GM19240 (cell line): ENCODE measurements at regions not wholly inside any gene's neighbourhood (a gene's known extent, or its start where the extent isn't known, plus 50 kb on each side); places are given as distances from the start of the nearest gene placed in this dataset.
"Not testable (repeated sequence)": the region's sequence is repeated elsewhere in the genome, so short reads cannot be mapped to it uniquely, and the experiment has no call there.

Experiments used
- DNase-seq: peaks from one replicate; pipeline ENCODE4 v3.0.0; 2011; ENCODE audit warnings: low spot score; ENCODE audit not compliant: insufficient read length

DNA sequence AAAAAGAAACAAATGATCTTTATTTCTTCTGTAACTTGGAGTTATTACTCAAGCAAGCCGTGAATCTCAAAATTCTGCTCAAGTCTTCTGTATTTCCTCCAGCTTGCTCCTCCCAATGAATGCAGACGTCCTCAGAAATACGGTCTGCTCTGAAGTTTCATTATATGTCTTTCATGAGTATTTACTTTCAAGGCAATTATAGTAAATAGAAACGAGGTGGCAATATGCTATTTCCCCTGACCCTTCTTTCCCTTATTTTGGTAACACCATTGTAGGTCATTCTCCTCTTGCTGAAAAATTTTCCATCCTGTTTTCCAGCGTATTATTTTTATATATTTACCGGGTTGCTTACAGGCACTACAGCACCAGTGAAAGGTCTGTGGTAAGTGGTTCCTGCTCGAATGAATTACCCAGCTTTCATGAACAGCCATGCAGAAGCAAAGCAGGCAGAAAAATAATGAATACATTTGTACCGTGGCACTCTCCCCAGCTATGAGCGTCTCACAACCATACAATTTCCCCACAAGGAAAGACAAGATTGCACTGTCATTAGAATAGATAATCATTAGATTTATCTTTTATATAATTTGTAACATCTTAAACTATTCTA, 350.9 kb upstream of the PKN2 start:
- no peak for DNase-seq

DNA sequence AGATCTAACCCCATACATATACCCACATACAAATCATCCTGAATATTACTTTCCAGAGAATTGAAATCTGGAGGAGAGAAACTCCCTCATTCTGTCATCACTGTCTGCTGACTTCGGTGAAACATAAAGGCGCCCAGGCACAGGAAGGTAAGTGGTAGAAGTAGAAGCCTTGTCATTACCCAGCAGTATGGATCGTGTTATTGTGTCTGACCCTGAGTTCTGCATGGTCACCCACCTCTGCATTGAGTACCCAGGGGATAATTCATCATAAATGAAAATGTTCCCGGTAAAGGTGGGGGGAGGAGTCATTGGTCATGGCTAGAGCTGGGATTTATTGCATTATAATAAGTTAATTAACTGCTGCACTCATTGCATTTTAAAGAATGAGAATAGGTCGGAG, 342.6 kb upstream of the PKN2 start:
- no peak for DNase-seq

DNA sequence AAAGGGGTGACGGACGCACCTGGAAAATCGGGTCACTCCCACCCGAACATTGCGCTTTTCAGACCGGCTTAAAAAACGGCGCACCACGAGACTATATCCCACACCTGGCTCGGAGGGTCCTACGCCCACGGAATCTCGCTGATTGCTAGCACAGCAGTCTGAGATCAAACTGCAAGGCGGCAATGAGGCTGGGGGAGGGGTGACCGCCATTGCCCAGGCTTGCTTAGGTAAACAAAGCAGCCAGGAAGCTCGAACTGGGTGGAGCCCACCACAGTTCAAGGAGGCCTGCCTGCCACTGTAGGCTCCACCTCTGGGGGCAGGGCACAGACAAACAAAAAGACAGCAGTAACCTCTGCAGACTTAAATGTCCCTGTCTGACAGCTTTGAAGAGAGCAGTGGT, 342.0 kb upstream of the PKN2 start:
- DNase-seq = not testable (repeated sequence)

DNA sequence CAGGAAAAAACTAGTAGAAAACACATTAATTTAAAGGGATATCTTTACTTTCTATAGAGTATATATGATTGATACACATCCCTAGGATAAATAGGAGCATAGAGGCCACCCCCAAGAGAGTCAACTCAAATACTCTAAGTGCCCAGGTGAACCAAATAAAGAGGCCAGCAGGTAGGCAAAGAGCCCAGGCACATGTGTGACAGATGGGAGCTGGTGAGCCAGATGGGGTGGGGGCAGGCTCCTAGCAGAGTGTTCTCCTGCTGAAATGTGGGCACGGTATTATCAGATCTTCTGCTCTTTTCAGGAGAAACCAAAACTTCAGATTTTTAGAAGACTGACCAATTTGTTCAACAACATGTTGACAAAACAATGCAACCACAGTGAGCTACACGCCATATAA, 333.4 kb upstream of the PKN2 start:
- no peak for DNase-seq

DNA sequence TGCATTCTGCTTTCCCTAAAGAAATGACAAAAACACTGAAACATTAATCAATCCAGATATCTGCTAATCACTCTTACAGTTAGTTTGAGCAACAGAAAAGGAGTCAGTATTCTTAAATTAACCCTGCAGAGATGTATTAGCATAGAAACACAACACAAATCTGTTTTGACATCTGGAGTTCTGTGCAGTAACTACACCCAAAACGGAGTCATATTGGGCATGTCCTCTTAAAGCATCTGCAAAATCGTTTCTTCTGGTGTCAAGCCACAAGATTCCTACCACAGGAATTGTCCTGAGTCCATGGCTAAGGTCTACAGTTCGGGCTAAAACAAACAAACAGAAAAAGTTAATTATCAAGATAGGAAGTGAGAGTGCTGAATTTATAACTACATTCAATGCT, 332.1 kb upstream of the PKN2 start:
- no peak for DNase-seq

DNA sequence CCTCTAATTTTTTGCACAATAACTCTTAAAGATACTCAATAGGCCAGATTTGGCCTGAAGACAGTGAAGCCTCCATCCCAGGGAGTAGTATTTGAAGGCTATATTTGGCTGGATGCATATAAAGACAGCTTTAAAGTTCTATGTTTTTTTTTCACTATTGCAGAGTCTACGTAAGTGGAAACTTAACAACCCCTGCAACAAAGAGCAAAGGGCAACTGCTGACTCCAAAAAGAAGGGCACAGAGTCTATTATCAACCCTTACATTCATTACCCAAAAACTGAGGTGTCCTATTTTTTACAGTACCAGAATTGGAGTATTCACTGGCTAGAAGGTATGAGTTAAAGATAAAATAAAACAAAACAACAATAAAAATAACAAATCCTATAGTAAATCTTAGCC, 329.8 kb upstream of the PKN2 start:
- DNase-seq = no peak

DNA sequence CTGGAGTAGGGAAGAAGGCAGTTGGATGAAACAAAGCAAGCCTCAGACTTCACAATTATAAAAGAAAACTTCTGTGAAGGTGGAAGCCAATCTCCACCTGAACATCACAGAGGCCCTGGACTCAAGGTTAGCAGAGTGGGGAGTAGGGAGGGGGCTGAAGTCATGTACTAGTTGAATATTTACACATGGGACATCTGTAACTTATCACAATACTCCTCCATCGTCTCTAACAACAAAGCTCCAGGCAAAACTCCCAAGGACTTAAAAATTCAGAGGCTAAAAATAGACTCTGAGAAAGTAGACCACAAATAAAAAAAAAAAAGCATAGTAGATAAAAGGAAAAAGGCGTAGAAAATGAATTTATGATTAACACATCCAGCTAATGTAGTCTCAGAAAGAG, 326.3 kb upstream of the PKN2 start:
- DNase-seq = no peak

DNA sequence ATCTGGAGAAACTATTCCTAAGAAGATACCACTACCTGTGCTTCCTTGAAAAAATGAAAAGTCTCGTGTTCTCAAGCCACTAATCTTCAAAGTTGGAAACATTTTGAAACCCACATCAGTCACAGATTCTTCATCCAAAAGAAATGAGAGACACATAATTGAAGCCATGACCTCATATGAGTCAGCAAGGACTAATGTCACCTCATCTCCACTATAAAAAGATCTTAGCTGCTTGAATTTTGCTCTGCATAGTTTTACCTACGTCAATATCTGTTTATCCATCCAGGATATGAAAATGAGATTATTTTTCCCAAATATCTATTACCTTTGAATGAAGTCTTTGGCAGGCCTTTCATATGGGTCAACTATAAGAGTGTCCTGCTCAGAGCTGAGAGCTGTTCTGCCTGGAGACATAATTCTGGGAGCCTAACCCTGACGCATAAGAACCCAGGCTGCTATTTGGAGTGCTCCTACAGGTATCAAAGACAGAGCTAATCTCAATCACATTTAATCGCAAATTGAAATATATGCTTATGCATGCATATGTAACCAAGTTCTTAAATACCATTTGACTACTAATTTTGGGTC, 312.5 kb upstream of the PKN2 start:
- DNase-seq = no peak

DNA sequence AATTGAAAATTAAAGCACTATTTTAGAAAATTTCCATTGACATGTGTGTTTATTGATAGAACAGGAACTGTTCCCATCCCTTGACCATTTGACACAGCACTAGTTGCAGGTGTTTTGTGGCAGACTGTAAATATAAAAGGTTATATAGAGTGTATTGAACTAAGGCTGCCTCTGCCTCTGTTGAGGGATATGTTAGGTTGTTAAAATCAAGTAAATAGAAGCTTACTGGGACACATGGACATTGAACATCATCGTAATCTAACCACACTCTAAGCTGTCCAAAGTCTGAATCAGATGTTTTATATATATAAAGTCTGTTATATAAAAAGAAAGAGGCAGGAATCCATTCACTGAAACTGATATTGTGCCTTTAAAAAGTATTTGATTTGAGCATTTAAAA, 308.1 kb upstream of the PKN2 start:
- DNase-seq = no peak

DNA sequence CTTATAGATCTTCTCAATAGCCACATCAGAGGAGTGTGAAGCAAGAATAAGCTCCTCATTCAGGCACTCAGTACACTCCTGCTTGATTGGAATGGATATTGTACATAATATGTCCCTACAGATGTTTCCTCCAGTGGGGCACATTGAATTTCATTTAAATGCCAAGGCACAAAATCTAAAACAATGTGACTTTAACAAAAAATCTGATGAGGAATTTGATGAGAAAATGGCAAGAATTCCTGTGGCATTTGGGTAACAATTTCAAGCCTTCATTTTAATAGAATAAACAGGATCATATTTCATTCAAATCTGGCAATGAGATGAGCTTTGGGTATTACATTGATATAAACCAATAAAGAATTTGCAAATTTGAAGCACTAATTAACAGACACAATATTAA, 307.7 kb upstream of the PKN2 start:
- DNase-seq = no peak

DNA sequence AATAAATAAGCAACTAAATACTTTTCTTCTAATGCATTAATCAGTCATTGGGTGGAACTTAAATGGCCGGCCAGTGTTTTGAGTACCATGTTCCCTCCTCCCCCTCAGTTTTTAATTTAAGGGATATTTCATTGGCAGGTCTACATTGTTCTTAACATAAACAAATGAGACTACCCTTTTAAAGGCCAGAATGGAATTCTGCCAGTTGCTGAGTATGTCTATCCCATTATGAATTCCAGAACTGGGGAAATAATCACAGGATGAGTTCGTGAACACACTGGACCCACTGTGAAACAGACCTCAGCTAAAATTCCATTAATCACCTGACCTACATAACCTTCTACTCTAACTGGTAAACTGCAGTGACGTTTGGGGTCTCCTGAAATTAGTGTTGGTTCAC, 305.5 kb upstream of the PKN2 start:
- no peak for DNase-seq

DNA sequence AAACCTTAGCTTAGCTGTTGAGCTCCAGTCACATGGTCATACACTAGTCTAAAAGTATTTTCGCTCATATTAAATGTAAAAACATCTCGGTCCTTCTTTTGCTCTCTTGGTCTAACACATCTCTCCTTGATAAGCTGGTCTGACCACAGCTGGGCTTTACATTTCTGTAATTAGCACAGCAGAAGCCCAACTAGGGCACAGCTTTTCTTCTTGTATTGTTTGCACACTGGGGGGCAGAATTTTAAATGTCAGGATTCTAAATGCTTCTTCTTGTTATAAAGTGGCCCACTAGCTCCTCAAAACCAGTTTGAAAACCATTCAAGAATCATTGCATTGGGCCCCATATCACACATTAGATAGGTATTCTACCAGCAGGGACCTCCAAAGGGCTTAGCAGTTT, 289.1 kb upstream of the PKN2 start:
- no peak for DNase-seq

DNA sequence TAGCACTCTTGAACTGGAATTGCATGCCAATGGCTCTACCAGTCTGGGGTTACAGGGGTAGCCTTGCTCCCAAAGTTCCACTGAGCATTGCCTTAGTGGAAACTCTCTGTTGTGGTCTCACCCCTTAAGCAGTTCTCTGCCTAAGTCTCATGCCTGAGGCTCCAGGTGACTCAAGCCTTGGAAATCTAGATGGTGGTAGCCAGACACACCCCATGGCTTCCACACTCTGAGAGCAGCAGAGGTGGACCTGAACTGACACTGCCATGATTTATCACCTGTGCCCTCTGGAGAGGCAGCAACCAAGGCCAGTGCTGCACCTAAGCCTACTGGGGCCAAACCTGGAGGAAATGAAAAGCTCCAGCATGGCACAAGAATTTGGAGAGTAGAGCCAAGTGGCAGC, 285.7 kb upstream of the PKN2 start:
- DNase-seq = no peak

DNA sequence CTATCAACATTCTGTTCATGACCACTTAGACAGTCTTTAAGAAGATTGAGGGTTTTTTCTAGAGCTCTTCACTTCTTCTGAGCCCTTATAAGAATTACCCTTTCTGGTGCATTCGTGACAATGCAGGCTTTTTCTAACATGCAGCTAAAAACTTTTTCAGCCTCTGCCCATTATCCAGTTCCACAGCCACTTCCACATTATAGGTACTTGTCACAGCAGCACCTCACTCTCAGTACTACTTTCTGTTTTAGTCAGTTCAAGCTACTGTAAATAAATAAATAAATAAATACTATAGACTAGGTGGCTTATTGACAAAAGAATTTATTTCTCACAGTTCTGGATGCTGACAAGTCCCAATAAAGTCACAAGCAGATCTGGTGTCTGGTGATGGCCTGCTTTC, 284.4 kb upstream of the PKN2 start:
- peak; percentile 1 for DNase-seq

DNA sequence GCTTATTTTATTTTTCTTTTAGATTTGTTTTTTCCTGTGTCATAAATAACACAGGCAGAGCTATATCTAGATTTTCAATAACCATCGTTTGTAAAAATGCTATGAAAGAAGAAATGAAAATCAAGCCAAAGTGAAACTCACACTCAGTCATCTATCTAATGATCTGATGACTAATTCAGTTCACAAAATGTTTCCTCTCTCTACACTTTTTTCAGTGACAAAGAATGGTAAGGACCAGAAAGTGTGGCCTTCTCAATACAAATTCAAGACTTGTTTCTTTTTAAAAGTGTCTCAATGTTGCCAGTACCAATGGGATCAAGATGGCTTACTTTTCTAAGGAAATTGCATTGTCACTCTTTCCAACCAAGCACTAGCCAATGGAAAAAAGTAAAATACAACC, 282.8 kb upstream of the PKN2 start:
- peak; percentile 20 for DNase-seq

DNA sequence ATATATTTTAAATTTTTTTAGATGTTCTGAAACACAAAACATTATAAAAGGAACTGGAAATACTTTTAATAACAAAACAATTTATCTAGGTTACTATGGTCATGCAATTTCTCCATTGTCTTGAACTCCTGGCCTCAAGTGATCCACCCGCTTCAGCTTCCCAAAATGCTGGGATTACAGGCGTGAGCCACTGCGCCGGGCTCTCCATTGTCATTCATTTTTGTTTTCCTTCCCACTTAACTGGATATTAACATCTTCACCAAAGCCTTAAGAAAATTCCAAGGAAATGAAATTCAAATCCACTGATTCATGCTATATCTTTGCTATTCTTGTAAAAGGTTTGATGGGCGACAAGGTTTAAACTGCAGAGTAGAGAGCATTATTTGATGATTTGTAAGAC, 279.5 kb upstream of the PKN2 start:
- no peak for DNase-seq

DNA sequence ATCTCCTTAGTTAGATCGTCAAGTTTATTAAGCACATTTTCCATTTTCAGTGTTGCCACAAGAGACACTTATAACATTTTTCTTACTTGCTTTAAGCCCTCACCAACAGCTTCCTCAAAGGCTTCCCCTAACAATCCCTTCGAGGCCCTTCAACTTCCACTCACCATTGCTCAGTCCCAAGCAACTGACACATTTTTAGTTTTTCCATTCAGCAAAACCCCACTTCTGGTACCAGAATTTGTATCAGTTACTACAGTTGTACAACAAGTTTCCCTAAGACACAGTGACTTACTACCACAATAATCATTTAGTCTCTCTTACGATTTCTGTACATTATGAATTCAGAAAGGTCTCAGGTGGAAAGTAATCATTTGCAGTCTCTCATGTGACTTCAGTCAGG, 276.8 kb upstream of the PKN2 start:
- DNase-seq = no peak

DNA sequence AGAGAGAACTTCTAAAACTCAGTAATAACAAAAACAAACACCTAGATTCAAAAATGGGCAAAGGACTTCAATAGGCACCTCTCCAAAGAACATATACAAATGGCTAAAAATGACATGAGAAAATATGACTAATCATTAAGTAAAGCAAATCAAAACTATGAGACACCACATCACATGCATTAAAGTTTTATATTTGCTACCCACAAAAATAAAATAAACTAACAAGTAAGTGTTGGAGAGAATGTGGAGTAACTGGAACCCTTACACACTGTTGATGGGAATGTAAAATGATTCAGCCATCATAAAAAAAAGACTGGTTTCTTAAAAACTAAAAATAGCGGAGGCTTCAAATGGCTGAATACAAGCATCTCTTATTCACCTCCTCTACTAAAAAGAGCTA, 262.1 kb upstream of the PKN2 start:
- DNase-seq = no peak

DNA sequence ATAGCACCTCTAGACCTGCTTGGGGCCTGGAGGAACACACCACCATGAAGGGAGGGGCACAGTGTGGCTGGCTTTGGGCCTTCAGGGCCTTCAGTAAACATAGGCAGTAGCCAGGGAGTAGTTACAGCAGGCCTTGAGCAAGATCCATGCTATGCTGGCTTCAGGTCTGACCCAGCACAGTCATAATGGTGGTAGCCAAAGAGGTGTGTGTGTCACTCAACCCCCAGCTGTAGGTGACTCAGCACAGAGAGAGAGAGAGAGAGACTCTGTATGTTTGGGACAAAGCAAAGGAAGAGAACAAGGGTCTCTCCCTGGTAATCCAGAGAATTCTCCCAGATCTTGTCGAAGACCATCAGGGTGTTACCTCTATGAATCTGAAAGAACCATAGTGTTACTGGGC, 250.5 kb upstream of the PKN2 start:
- DNase-seq = no peak

DNA sequence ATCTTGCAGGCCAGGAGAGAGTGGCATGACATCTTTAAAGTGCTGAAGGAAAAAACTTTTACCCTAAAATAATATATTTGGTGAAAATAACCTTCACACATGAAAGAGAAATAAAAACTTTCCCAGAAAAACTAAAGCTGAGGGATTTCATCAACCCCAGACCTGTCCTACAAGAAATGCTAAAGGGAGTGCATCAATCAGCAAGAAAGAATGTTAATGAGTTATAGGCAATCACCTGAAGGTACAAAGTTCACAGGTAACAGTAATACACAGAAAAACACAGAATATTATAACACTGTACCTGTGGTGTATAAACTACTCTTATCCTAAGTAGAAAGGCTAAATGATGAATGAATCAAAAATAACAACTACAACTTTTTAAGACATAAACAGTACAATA, 249.2 kb upstream of the PKN2 start:
- DNase-seq = no peak

DNA sequence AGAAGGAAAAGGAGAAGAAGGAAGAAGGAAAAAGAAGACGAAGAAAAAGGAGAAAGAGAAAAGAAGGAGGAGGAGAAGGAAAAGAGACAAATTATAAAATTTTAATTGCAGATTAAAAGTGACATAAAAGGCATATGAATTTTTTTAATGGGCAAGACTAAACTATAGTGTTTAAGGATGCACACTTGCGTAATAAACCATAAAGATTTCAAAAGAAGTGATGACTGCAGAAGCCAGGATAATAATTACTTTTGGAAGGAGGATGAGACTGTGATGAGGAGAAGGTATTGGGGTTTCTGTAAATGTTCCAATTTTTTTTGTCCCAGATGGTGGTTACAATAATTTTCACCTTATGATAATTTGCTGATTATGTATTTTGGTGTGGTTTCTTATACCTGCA, 243.1 kb upstream of the PKN2 start:
- DNase-seq = no peak

DNA sequence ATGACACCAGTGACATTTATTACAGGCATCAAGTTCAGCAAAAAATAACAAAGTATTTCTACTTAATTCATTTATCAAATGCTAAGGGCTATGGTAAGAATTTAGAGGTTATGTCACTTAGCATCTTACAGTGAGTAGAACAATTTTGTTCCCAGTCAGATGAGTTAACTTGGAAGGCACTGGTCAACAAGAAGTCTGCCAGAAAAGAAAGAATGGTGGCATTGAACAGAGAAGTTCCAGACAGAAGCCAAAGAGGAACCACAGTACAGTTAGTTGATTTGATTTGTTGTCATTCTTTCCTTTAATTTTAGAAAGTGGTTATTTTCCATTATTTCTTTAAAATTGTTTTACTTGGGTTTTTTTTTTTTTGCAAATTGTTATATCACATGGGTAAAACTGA, 232.2 kb upstream of the PKN2 start:
- no peak for DNase-seq

DNA sequence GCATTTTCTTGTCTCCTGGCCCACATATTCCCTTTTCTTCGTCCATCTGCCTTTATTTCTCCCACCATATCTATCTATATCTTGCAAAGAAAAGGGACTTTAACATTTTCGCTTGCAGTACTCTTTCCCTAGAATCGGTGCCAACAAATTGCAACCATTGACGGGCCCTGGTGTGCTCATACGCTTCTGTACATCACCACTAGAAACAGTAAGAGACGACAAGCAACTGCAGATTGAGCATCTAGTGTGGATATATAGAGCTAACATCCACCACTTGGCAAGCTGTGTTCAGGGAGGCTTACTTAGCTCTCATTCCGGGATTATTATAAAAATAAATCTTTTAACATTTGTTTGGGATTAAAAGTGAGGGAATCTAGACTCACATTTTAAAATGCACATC, 230.8 kb upstream of the PKN2 start:
- no peak for DNase-seq

DNA sequence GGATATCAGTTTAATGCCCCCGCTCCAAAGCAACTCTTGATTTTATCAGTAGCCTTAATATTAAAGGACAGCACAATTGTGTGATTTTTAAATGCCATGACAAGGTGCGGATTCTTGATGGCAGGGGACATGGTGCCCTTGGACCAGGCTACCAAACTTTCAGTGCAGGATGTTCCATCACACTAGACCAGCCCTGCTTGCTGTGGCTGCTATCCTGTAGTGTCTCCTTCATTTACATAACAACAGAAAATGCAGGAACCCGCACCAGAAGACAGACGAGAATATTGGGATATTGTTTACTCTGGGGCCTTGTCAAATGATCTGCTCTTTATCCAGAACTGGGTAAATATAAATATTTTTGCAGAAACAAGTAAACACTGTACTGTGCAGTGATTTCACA, 229.3 kb upstream of the PKN2 start:
- no peak for DNase-seq
